Pons (tissue), 1 donor: ENCODE measurements at regions not wholly inside any gene's neighbourhood (a gene's known extent, or its start where the extent isn't known, plus 50 kb on each side); places are given as distances from the start of the nearest gene placed in this dataset.
"Not testable (repeated sequence)": the region's sequence is repeated elsewhere in the genome, so short reads cannot be mapped to it uniquely, and the experiment has no call there.

Source experiments
- DNase-seq: peaks from one replicate; pipeline ENCODE4 v3.0.0-alpha.2; 2016; ENCODE audit warnings: low spot score

DNA sequence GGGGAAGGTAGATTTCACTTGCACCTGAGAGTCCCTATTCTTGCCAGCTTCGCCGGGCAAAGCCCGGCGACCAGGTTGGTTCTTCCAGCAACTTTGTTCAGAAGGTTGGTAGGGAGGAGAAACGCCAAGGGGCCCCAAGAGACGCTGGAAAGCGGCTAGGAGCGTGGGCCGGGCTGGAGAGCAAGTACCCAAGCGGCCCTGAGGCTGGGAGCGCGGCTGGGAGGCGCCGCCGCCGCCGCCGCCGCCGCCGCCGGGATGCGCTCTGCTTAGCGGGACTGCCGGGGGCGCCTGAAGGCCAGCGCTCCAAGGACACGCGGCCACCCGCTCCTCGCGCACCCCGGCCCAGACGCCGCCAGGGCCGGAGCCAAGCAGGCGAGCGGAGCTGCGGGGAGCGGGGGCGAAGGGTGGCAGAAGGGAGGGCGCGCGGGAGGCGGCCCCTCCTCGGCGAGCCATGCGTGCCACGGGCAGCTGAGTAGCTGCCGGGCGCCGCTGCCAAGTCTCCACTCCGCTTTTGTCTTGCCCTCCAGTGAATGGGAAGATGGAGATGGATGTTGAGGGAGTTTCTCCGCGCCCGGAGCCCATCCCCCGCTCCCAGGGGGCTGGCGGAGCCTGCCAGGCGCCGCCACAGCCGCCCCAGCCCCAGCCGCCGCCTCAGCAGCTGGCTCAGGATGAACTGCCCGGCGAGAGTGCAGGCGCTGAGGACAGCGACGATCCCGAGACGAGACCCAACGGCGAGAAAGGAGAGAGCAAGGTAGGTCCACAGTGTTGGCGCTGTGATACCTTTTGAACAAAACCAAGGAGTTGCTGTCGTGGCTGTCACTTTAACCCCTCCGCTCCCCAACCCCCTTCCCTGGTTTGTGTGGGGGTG is 227.4 kb upstream of the AZI2 start:
- DNase-seq, result peak; percentile 32

DNA sequence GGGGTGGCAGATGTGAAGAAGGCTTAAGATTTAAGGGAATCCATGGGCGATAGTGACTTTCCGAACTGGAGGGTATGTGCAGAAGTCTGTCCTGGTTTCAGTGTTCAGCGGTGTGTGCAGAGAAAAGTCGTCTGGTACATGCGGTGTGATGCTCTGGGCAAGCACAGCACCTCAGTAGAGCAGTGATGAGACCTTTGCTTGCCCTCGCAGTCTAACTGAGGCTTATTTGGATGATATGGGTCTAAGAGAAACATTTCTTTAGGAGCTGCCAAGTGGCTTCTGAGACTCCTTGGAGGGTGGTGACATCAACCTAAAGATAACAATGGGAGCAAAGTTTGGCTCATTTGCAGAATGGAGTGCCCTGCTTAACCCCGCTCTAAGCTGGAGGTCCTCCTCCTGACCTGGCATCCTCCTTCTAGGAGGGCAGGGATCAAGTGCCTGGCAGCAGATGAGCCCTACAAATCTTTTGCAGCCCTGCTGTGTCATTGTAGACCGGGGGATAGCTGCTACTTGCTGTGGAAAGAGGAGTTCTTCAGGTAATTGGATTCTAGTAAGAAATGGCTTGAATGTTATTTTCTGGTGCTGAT is 228.1 kb upstream of the AZI2 start:
- DNase-seq, result no peak

DNA sequence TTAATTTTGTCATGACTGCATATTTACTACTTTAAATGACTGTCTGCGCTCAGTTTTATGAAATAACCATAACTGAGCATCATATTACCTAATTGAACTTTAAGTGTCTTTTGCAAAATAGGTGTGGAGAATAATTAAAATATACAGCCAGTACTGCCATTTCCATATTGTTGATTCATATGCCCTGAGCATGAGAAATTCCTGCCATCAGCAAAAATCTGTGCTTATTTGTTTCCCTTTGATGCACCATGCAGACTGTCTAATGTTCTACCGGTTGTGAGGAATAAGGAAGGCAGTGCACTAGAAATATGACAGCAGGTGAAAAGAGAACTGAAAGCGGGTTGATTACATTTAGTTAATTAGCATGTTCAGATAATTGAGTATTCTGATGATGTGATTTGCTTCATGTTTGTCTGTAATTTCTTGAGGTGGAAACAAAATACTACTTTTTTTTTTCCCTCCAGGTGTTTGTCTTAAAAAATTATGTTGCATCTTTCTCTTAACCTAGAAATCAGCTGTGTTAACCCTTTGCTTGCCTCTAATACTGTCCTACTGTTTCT is 229.4 kb upstream of the AZI2 start:
- no peak for DNase-seq

DNA sequence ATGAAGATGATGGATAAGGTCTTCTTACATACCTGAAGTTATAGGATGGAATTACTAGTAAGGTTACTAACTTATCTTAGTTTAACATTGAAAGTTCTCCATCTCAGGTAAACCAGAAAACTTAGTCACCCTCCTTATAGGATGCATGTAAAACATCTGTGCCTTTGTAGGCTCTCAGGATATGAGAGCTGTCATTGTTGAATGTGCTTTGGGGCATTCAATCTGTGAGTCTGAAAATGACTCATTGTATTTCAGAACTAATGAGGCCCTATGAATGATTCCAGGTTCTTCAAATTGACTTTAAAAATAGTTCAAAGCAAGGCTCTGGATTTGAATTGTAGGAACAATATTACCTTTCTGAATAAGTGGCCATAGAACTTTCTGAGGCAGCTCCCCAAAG is 237.7 kb upstream of the AZI2 start:
- DNase-seq, result no peak

DNA sequence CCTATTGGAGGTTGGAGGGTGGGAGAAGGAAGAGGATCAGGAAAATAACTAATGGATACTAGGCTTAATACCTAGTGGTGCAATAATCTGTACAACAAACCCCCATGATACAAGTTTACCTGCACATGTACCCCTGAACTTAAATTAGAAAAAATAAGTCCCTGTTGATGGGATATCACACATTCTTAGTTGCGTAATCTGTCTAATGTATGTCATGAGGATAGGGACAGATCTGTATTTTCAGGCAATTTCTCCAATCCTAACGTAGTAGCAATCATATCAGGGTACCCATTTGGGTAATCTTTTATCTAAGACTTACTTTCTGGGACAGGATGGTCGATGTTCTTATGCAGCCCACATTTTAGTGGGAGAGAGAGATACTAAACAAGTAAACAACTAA is 239.1 kb upstream of the AZI2 start:
- DNase-seq, result no peak

DNA sequence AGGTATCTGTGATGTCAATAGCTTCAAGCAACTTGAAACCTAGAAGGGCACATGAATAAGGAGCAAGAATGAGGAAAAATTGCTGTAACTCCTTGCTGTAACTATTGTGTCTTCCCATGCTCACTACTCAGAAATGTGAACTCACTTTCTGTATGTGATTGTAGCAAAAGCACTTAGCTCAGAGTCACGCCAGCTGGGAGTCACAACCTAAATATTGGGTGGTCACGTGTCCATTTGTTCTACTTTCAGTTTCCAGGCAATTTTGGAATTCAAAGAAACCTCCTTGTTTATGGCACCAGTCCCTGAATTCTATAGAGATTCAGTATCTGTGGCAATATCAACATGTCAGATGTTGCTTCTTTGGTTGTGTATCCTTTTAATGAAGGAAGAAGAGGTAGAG is 241.6 kb upstream of the AZI2 start:
- DNase-seq, result no peak

DNA sequence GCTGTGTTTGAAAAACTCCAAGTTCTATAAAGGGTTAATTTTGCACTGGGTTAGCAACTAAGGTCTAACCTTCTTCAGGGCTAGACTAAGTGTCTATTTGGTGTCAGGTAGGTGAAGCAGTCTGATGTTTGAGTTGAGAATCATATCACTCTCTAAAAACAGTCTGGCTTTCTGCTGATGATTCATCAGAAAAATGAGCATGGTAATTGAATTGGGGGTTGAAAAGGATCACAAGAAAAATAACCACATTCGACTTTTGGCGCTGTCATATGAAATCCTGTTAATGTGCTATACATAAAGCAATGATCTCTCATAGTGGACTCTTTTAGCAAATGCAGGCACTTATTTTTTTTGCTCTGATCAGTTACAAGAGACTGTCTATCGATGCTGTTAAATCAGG is 242.2 kb upstream of the AZI2 start:
- no peak for DNase-seq

DNA sequence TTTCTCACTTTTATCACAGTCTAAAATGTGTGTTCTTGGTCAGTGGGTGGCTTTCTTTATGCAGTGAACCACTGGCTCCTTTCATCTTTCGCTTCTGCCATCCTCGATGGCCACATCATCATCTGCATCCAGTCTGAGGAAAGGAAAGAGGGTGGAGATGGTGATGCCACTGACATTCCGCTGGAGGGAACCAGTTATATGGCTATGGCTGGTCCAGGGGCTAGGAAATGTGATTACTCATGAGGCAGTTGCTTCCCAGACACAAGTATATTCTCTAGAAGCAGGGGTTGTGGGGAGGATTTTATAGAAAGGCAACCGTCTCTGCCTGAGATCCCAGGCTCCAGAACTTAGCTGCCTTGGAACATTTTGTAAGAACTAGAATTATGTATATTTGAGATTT is 246.7 kb upstream of the AZI2 start:
- no peak for DNase-seq

DNA sequence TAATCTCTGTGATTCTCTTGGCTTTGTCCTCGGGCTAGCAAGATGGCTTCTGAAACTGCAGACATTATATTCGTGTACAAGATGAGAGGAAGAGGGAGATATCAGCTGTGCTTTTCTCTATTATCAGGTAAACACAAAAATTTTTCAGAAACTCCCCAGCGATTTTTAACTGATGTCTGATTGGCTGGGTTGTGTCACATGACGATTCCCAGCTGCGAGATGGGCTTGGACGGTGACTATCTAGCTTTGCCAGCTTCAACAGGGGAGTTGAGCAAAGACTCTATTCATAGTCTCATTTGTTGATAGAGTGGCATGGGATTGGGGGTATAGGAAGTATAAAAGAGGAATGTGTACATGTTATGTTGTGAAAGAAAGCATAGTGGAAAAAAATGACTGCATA is 248.8 kb upstream of the AZI2 start:
- DNase-seq, result no peak

DNA sequence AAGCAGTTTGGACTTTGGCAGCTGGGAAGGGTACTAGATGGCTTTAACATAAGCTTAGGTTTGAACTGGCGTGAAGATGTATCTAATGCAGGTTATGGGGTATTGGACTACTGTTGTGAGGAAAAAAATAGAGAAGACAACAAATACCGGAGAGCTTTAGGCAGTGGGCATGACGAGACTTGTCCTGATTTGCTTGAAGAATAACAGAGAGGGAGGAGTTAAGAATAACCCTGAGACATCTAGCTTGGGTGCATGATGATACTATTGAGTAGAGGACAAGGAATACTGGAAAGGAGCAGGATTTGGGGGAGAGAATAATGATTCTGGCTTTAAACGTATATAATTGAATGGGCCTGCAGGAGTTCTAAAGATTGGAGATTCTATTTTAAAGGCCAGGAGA is 249.5 kb upstream of the AZI2 start:
- DNase-seq, result no peak

DNA sequence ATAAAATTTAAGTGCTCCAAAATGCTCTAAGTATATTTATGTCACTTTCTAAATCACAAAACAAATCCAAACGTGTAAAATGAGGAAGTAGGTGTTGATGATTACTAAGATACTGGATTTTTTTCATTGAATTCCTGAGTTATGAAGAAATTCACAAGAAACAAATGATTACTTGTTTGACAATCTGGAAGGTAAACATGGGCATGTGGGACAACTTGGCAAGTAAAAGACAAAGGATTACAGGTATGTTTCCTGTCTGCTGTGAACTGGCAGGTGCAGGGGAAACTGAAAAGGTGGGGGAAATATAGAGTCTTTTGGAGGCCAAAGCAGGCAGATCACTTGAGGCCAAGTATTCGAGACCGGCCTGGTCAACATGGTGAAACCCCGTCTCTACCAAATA is 252.7 kb upstream of the AZI2 start:
- DNase-seq, result no peak

DNA sequence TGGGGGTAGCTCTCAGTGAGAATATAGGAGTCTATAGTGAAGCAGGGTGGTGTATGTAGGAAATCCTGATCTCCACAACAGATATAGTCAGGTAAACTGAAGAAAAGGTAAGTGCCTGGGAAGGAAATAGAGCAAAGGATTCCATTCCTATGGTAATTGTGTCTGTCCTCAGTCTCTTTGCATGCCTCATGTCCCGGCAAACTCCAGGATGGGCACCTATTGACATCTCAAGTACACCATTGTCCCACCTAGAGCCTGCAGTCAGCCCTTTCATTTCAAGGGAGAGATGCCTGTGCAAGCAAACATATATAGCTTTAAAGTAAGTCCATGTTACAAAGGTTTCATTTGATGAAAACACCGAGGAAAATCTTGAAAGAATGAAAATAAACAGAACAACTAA is 257.7 kb upstream of the AZI2 start:
- no peak for DNase-seq

DNA sequence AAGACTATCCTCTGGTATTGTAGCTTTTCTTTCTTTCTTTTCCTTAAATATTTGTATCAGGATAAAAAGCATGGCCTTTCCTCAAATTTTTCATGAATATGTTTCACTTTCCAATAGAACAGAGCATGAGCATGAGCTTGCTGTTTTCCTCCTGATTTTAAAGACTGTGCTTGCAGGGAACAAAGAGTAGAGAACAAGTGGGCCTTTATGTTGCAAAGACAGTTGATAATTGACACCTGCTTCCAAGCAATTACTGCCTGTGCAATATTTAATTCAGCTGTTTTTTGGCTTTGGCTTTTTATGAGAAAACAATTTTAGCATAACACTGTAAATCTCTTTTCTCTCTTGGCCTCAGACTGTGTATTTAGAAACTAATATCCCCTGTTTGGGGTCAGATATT is 263.6 kb upstream of the AZI2 start:
- DNase-seq, result peak; percentile 68

DNA sequence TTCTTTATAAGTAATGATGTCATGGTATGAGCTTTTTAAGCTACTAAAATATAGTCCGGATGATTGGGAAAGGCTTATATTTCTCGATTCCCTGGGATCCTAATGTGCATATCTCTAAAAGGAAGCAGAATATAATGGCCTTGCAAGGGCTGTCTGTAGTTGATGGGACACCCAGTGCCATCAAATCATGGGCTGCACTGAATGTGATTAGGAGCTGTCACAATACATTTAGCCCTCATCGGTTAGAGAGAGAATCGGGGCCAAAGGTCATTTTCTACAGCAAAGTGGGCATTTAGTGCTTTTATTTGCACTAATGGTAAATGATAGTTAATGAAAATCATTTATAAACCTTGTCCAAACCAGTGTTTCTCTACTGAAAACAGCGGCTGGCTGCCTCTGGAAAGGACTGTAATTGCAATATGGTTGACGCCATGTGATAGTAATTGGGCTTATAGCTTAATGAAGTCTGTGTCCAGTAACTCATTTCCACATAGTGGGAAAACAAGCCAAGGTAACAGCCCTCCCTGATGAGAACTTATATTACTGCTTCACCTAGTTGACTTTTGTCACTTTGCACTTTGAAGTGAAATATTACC is 265.0 kb upstream of the AZI2 start:
- no peak for DNase-seq

DNA sequence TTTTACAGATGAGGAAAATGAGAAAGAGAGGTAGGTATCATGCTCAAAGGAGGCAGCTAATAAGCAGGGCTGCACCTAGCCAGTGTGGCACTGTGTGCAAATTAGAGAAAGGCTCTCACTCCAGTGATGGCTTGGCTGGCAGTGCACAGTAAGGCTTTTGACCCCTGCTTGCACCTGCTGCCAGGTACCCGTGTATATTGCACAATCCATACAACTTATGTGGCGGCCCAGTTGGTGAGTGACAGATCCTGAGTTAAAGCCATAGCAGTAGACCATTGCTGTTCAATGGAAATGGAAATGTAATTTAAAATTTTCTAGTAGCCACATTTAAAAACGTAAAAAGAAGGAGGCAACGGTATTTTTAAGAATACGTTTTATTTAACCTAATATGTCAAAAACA is 266.4 kb upstream of the AZI2 start:
- DNase-seq, result no peak

DNA sequence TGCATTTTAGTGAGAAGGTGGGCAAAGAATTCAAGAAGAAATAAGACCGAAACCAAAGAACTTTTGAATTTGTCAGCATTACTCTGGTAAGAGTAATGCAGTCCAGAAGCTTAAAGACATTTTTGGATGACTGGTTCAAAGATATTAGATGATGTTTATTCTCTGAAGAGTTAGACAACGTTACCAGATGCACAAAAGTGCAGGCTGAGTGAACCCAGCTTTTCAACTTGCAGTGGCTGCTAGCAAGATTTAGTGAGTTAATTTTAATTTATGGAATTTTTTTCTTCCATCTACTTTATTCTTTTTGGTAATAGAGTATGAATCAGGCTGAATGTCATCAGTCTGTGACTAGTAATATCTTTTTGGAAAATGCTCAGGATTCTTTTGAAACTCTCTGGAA is 267.3 kb upstream of the AZI2 start:
- DNase-seq, result no peak

DNA sequence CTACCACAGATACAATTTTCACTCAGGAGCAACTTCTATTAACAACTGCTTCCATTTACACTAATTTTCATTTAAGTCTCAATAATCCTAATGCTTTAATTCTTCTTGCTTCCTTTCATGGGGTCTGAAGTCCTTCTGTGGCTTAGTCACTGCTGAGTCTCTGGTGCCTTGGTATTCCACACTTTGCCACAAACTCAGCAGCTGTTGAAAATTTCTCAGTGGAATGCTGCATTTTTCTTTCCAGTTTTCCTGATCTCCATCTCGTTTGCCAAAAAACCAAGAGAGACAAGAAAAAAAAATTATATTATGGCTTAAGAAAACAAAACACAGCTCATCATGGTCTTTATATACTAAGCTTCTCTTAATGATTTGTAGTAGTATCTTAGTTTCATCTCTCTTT is 269.2 kb upstream of the AZI2 start:
- no peak for DNase-seq

DNA sequence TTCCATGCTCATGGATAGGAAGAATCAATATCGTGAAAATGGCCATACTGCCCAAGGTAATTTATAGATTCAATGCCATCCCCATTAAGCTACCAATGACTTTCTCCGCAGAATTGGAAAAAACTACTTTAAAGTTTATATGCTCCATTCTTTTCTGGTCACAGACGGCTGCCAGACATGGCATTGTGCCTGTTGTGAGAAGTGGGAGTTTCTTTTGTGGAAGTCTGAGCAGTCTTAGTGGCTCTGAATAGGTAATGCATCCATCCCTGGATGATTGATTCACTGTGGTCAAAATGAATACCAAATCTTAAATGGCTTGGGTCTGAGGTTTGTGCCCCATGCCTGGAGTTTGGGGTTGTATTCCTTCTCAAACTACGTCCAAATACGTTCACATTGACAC is 274.5 kb upstream of the AZI2 start:
- no peak for DNase-seq

DNA sequence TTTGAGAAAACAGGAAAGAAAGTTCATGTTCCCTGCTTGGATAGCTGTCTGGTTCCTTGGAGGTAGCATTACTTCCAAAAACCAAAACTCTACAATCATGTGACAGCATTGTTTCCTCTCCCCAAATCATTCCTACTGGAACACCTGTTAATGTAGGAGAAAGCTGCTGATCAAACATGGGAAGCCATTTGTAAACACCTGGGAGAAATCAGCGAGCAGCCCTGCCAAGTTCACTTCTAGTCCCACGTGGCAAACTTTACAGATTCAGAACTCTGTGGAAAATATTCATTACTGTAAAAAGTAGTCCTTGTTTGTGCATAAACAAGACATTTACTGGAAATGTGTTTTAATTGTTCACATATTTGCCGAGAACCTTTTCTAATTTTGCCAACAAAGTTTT is 275.5 kb upstream of the AZI2 start:
- DNase-seq, result no peak

DNA sequence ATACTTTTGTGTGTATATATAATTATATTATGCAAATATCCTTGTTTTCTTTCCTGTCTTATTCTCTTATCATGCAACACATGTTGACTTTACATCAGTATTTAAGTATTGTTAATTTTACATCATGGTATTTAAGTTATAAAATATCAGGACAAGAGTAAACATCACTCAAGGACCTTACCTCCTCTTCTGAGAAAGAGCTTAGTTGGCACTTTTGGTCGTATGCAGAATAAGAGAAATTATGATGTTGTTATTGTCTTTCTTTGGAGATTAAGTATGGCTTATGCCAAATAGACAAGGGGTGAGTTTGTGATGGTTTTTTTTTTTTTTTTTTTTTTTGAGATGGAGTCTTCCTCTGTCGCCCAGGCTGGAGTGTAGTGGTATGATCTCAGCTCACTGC is 279.2 kb upstream of the AZI2 start:
- DNase-seq, result not testable (repeated sequence)

DNA sequence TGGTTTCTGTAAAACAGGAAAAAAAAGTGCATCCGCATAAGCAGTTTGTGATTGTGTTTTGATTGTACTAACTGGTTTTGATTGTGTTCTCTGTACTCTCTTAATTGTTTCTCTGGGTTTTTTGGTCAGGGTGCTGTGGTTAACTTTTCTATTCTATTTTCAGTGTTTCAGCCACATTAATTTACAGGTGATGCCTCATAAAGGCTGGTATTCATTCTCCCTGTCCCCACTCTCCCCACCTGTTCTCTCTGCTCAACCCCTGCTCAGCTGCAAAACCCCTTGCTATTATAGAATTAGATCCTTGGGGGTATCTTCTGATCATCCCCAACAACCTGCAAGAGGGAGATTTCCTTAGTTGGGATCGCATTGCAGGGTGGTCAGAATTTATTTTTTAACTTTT is 285.4 kb upstream of the AZI2 start:
- no peak for DNase-seq

DNA sequence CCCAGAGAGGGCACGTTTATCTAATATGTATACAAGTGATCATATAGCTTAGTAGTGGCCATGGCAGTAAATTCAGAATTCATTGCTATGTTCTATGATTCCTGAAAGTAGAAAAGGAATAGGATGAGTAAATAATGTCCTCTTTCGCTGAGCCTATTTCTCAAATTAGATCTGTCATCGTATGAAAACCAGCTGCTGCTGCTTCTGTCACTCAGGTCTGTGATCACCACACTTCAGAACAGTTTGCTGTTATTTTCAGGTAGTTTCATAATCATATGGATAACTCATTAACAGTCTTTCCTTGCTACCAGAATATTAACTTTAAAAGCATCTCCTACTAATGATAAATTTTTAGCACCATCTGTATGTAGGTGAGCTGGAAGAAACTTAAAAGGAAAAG is 289.1 kb upstream of the AZI2 start:
- no peak for DNase-seq

DNA sequence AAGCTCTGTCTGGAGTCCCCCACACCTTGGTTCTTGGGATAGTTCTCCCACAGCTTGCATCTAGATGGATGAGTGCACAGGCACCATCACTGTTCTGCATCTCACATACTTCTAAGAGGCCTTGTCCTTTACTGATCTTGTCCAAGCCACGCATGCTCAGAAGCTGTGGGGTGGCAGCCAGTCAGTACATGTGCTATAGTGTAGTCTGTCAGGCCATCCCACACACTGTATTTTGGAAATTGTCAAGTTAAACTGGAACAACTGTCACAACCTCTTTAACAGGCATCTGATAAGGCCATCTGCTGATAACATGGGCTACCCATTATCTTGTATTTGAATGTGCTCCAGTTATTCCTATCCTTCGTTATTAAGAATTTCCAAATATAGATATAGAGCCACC is 296.5 kb upstream of the AZI2 start:
- DNase-seq, result no peak
